Lower lobe of right lung (tissue), 2 donors: ENCODE measurements at regions not wholly inside any gene's neighbourhood (a gene's known extent, or its start where the extent isn't known, plus 50 kb on each side); places are given as distances from the start of the nearest gene placed in this dataset.

Experiments used
- ATAC-seq, 2 donors: fragments of 200-7000 bp; cut with Tn5 transposase; one replicate each; pipeline ENCODE4 v1.9.1; 2020 to 2022; ENCODE audit warnings: mild to moderate bottlenecking in 2 of 2, moderate library complexity in 2 of 2
- DNase-seq: peaks from one replicate; pipeline ENCODE4 v3.0.0-alpha.2; 2020
- H3K27ac ChIP-seq: fragments of 200-600 bp; one replicate; pipeline ENCODE4 v1.8.0; 2022
- H3K27me3 ChIP-seq: fragments of 200-600 bp; one replicate; pipeline ENCODE4 v1.8.0; 2022; ENCODE audit warnings: low read depth
- H3K36me3 ChIP-seq: fragments of 200-600 bp; one replicate; pipeline ENCODE4 v1.8.0; 2022; ENCODE audit warnings: mild to moderate bottlenecking
- H3K4me1 ChIP-seq: fragments of 200-600 bp; one replicate; pipeline ENCODE4 v1.8.0; 2022
- H3K4me3 ChIP-seq: fragments of 200-600 bp; one replicate; pipeline ENCODE4 v1.8.0; 2022; ENCODE audit warnings: mild to moderate bottlenecking
- H3K9me3 ChIP-seq: fragments of 200-600 bp; one replicate; pipeline ENCODE4 v1.8.0; 2022
- CTCF ChIP-seq: fragments of 200-600 bp; IDR thresholded peaks from one replicate; pipeline ENCODE4 v1.8.0; 2022; ENCODE audit warnings: antibody characterized with exemption, mild to moderate bottlenecking
- intact Hi-C: fragments of 100-400 bp; cut with DNase I; formaldehyde crosslinking; loops from one replicate; pipeline ENCODE4 v1.11.0; 2022
- donor health status: DM: no; HTN: yes; CAD: no; lungs with severe emphysema.

GRCh38 chr2:66699793-66700676 lies 265.1 kb downstream of the MEIS1 start:
- intact Hi-C loops: no loop called here
- ATAC-seq (no peak), DNase-seq (no peak)
- TF ChIP-seq CTCF: no peak
- Histone ChIP-seq H3K4me3 (no peak overlapping the region), H3K27ac (peak overlapping the region; percentile 3), H3K9me3 (no peaks in the 10 kb centered on the region), H3K36me3 (no peaks in the 10 kb centered on the region), H3K4me1 (no peaks in the 10 kb centered on the region), H3K27me3 (no peaks in the 10 kb centered on the region)

- no peak for DNase-seq
- intact Hi-C loops: no loop called here
- no peak for TF ChIP-seq CTCF
Measured at GRCh38 chr2:66700677-66701066, 265.7 kb downstream of the MEIS1 start.

GRCh38 chr2:66701251-66701650 lies 266.3 kb downstream of the MEIS1 start:
- Histone ChIP-seq H3K27ac (no peak overlapping the region), H3K9me3 (no peaks in the 10 kb centered on the region), H3K4me3 (no peak overlapping the region), H3K4me1 (no peaks in the 10 kb centered on the region), H3K27me3 (no peaks in the 10 kb centered on the region), H3K36me3 (no peaks in the 10 kb centered on the region)
- TF ChIP-seq CTCF: no peak
- DNase-seq (no peak), ATAC-seq (no peak)
- intact Hi-C loops: no loop called here

More at GRCh38 chr2:66700677-66701066, 265.7 kb downstream of the MEIS1 start:
- Histone ChIP-seq H3K36me3 (no peaks in the 10 kb centered on the region), H3K4me1 (no peaks in the 10 kb centered on the region), H3K27ac (peak overlapping the region; percentile 3), H3K27me3 (no peaks in the 10 kb centered on the region), H3K9me3 (no peaks in the 10 kb centered on the region), H3K4me3 (no peak overlapping the region)
- ATAC-seq: no peak

GRCh38 chr2:66701656-66702055 lies 266.7 kb downstream of the MEIS1 start:
- H3K27ac ChIP-seq: no peak overlapping the region
- DNase-seq: no peak
- intact Hi-C loops: no loop called here

GRCh38 chr2:66702301-66702700 lies 267.4 kb downstream of the MEIS1 start:
- H3K9me3 ChIP-seq: no peaks in the 10 kb centered on the region
- H3K4me3 ChIP-seq: no peak overlapping the region
- no peaks in the 10 kb centered on the region for H3K27me3 ChIP-seq
- no peaks in the 10 kb centered on the region for H3K36me3 ChIP-seq
- no peak for DNase-seq
- H3K4me1 ChIP-seq: no peaks in the 10 kb centered on the region
- H3K27ac ChIP-seq: no peak overlapping the region
- intact Hi-C loops: no loop called here
- no peak for TF ChIP-seq CTCF
- ATAC-seq: no peak

More at GRCh38 chr2:66701656-66702055, 266.7 kb downstream of the MEIS1 start:
- Histone ChIP-seq H3K9me3 (no peaks in the 10 kb centered on the region), H3K27me3 (no peaks in the 10 kb centered on the region), H3K4me3 (no peak overlapping the region), H3K4me1 (no peaks in the 10 kb centered on the region), H3K36me3 (no peaks in the 10 kb centered on the region)
- ATAC-seq: no peak
- TF ChIP-seq CTCF: no peak
